ENCODE measurements at regions not wholly inside any gene's neighbourhood (a gene's known extent, or its start where the extent isn't known, plus 50 kb on each side); places are given as distances from the start of the nearest gene placed in this dataset.

DNA sequence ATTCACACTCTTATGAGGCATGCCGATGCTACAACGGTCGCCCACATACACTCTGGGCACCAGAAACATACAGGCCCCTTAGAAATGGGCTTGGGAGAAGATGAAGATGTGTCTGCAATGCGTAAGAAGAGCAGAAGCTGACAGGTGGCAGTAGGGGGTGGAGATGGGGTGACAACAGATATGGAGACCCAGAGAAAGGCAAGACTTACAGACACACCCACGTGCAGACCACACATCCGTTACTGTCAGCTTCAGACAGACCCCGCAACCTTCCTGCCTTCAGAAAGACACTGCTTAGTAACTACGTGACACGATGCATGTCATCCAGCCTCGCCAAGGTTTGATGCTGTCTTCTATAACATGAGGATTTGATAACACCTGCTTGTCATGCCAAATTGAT is 89.5 kb downstream of the ZFP36L2 start:
- Mint-ChIP-seq H3K36me3 (ENCODE audit: low read depth) (peaks cover 3% of the 10 kb centered on the region), H3K9me3 (no peaks in the 10 kb centered on the region), H3K27ac (peak overlapping the region; percentile 90), H3K4me1 (ENCODE audit: low read depth) (peaks cover 90% of the 10 kb centered on the region), H3K27me3 (no peaks in the 10 kb centered on the region), H3K4me3 (peak overlapping the region; percentile 38)

DNA sequence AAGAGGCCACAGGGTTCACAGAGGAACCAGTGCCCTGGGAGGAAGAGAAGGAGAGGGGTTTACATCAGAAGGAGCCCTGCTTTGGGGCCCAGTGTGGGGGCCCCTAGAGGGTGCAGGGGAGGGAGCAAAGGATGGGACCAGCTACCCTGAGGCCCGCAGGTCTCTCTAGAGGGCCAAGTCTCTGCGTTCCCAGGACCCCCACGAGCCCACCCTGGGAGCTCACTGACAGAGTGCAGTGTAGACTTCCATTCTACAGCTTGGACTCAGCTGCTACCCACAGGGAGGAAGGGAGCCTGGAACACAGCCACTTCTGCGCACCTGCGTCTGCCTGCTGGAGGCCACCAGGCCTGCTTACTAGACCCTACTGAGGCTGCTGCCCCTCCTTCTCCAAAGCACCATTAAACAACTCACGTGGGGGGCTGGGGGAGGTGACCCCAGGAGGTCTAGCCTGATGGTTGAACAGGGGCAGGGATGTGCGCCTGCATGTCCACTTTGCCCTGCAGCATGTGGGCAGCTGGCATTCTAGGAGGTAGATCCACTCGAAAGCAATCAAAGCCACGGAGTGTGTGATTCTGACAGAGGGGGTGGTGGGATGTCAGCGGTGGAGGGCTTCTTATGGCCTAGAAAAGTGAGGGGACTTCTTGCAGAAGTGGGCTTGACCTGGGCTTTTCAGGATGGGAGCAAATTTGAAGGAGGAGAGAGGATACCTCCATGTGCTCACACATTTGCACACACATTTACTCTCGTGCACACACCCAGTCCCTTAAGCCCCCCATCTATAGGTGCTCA is 90.2 kb downstream of the ZFP36L2 start:
- H3K36me3 Mint-ChIP-seq (ENCODE audit: low read depth): peaks cover 3% of the 10 kb centered on the region
- peak overlapping the region; percentile 38 for H3K4me3 Mint-ChIP-seq
- H3K9me3 Mint-ChIP-seq: no peaks in the 10 kb centered on the region
- peak overlapping the region; percentile 90 for H3K27ac Mint-ChIP-seq
- H3K4me1 Mint-ChIP-seq (ENCODE audit: low read depth): peaks cover 93% of the 10 kb centered on the region
- no peaks in the 10 kb centered on the region for H3K27me3 Mint-ChIP-seq

DNA sequence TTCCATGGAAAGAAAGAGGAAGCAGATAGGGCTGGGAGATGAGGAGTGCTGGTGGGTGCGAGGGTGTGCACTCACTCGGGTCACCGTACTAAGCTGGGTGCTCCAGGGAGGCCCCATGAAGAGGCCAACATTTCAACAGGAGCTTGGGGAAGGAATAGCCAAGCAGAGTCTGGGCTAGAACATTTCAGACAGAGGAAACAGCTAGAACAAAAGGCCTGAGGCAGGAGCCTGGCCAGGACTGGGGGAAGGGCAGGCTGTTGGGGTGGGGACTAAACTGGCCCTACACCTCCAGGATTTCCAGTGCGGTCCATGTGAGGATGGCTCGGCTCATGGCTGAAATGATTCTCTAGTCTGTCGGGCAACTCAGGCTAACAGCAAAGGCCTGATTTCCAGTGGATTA is 90.8 kb downstream of the ZFP36L2 start:
- peaks cover 3% of the 10 kb centered on the region for H3K36me3 Mint-ChIP-seq (ENCODE audit: low read depth)
- H3K4me1 Mint-ChIP-seq (ENCODE audit: low read depth): peaks cover 98% of the 10 kb centered on the region
- H3K27me3 Mint-ChIP-seq: no peaks in the 10 kb centered on the region
- H3K4me3 Mint-ChIP-seq: no peak overlapping the region
- H3K27ac Mint-ChIP-seq: peak overlapping the region; percentile 90
- H3K9me3 Mint-ChIP-seq: no peaks in the 10 kb centered on the region

DNA sequence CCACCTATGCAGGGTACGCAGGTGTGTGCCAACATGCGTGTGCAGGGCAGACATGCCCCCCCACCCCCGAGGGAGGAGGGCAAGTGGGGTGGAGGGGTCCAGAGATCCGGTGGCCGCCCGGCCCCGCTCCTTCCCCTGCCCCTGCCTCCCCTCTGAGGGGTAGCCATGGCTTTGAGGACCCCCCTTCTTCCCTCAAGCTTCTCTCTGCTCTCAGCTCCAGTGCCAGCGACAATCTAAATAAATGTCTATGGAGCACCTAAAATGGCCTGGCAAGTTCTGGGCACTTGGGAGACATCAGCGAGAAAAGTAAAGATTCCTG is 91.9 kb downstream of the ZFP36L2 start:
- H3K36me3 Mint-ChIP-seq (ENCODE audit: low read depth): no peaks in the 10 kb centered on the region
- H3K4me3 Mint-ChIP-seq: peak overlapping the region; percentile 51
- peaks cover 98% of the 10 kb centered on the region for H3K4me1 Mint-ChIP-seq (ENCODE audit: low read depth)
- H3K27ac Mint-ChIP-seq: peak overlapping the region; percentile 86
- H3K27me3 Mint-ChIP-seq: no peaks in the 10 kb centered on the region
- no peaks in the 10 kb centered on the region for H3K9me3 Mint-ChIP-seq

DNA sequence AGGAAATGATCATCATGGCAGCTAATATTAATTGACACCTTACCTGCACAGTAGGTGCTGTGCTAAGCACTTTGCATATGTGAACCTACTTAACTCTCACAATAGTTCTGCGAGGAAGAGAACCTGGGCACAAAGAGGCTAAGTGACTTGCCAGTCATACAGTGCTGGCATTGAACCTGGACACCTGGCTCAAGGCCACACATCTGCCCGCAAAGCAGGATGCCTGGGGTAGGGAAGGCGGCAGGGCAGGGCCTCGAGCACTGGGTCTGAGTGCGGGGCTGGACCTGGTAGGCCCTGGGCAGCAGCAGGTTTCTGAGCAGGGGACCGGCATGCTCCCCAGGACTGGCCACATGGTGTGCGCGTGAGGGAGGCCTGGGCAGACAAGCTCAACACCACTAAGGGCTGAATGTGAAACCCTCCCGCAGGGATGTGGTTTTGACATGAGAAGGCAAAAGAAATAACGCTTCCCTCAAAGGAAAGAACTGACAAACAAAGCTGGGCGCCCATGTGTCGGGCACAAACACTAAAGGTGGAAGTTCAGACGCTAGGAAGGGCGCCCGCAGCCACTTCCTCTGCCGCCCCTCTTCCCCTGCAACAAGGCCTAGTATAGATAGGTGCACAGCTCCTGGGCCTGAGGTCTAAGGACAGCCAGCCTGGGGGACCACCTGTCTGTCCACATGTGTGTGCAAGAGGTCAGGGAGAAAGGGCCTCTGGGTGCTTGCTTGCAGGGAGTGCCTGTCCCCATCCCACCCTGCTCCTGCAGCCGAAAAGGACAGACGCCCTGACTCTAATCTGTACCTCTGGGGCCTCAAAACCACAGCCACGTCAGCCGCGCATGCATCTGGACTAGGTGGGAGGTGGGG is 92.5 kb downstream of the ZFP36L2 start:
- Mint-ChIP-seq H3K27me3 (no peaks in the 10 kb centered on the region), H3K4me1 (ENCODE audit: low read depth) (peaks cover 100% of the 10 kb centered on the region), H3K36me3 (ENCODE audit: low read depth) (no peaks in the 10 kb centered on the region), H3K4me3 (peak overlapping the region; percentile 51), H3K27ac (peak overlapping the region; percentile 86), H3K9me3 (no peaks in the 10 kb centered on the region)

DNA sequence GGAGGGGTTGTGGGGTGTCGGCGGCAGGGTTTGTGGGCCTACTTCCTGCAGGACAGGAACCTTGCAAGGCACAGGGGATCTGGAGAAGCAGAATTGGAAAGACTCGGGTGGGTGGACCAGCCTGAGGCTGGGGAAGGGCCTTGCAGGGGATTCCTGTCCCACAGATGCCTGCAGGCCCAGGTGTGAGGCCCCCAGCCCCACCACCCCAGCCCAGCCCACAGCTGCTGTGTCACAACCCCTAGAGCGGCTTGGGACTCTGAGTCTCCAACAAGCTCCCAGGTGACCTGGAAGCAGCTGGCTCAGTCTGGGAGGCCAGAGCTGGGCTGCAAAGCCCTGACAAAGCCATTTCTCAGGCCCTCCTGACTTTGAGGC is 93.1 kb downstream of the ZFP36L2 start:
- Mint-ChIP-seq H3K27me3 (no peaks in the 10 kb centered on the region), H3K4me3 (peak overlapping the region; percentile 52), H3K27ac (peak overlapping the region; percentile 86), H3K36me3 (ENCODE audit: low read depth) (no peaks in the 10 kb centered on the region), H3K4me1 (ENCODE audit: low read depth) (peaks cover 100% of the 10 kb centered on the region), H3K9me3 (no peaks in the 10 kb centered on the region)

DNA sequence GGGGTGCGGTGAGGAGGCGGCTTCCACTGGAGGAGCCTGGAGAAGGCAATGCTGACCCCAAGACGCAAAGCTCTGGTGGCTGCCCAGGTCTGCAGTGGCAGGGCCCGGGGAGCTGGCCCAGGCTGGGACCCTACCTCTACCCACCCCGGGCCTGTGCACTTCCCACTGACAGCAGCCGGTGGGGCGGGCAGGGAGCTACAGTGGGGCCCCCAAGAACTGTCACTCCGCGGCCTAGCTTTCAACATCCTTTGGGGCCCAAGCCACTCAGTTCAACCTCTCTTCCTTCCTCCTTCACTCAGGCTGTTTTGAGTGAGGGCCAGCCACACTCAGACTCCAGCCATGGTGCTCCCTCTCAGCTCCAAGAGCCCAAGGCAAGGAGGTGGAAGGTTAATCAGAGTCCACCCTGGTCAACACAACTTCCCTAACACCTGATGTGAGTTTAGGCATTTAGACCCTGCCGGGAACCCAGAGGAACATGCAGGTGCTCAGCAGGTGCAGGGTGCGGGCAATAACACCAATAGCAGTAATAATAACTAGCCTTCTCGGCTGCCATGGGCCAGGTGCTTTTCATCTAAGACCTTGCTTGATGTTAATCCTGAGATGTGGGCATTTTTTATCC is 93.6 kb downstream of the ZFP36L2 start:
- Mint-ChIP-seq H3K4me1 (ENCODE audit: low read depth) (peaks cover 100% of the 10 kb centered on the region), H3K4me3 (peak overlapping the region; percentile 52), H3K9me3 (no peaks in the 10 kb centered on the region), H3K27me3 (no peaks in the 10 kb centered on the region), H3K36me3 (ENCODE audit: low read depth) (no peaks in the 10 kb centered on the region), H3K27ac (peak overlapping the region; percentile 86)

DNA sequence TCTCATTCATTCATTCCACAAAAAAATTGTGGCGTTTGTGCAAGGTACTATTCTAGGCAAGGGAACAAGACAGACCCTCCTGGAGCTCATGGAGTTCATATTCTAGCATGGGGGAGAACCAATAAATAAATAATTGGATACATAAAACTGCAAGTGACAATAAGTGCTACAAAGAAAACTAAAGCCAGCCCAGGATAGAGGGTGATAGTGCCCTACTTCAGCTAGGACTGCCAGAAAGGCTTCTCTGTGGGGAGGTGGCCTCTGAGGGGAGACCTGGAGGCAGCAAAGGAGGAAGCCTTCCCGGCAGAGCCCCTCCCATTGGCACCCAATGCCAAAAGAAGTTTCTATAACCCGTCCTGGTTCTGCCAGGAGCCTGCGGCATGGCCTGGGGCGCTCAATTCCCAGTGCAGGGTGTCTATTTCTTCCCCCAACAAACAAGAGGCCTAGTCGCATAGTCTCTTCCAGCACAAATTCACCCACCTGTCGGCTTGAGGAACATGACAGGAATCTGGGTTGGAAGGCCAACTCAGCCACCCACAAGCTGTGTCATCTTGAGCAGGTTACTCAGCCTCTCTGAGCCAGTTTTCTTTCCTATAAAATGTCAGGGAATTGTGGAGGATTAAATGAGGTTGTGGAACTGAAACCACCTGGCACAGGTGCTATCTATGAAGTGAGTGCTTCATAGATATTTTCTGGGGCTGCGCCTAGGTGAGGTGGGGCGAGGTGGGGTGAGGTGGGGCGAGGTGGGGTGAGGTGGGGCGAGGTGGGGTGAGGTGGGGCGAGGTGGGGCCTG is 94.3 kb downstream of the ZFP36L2 start:
- no peaks in the 10 kb centered on the region for H3K27me3 Mint-ChIP-seq
- H3K27ac Mint-ChIP-seq: peak overlapping the region; percentile 86
- no peaks in the 10 kb centered on the region for H3K9me3 Mint-ChIP-seq
- peak overlapping the region; percentile 60 for H3K4me3 Mint-ChIP-seq
- no peaks in the 10 kb centered on the region for H3K36me3 Mint-ChIP-seq (ENCODE audit: low read depth)
- H3K4me1 Mint-ChIP-seq (ENCODE audit: low read depth): peaks cover 99% of the 10 kb centered on the region

DNA sequence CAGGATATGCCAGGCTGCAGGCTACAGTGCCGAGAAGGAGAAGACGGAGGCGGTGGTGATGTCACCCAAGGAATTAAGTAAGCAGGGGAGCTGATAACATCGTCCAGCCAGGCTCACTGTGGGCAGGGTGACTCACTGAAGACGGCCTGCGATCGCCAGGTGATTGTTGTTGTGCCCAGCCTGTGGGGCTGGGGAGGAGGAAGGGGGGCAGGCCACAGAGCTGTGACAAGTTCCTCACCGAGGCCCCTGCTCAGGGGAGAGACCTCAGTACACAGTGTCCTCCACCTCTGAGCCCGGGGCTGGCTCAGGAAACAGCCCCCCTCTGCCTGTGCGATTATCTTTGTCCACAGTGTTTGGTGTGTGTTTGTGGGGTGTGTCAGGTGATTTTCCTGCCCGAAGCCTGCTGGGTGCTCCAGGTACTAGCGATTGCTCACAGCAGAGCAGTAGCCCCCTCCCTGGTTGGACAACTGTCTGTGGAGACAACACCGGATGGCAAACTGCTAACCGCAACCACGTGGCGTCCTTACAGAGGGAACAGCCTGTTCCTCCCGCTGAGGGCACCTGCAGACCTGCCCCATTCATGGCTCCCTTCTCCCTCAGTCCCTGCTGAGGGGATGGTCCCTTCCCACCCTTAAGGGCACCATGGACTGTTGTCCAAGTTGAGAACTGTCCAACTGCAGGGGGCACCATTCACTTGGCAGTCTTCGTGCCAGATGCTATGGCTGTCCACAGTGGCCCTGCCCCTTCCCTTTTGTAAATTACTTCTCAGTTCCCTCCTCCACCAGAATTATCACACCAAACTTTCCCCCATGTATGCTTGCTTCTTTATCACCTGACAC is 95.1 kb downstream of the ZFP36L2 start:
- H3K4me1 Mint-ChIP-seq (ENCODE audit: low read depth): peaks cover 92% of the 10 kb centered on the region
- H3K27ac Mint-ChIP-seq: peak overlapping the region; percentile 86
- no peaks in the 10 kb centered on the region for H3K9me3 Mint-ChIP-seq
- peak overlapping the region; percentile 60 for H3K4me3 Mint-ChIP-seq
- no peaks in the 10 kb centered on the region for H3K27me3 Mint-ChIP-seq
- no peaks in the 10 kb centered on the region for H3K36me3 Mint-ChIP-seq (ENCODE audit: low read depth)

DNA sequence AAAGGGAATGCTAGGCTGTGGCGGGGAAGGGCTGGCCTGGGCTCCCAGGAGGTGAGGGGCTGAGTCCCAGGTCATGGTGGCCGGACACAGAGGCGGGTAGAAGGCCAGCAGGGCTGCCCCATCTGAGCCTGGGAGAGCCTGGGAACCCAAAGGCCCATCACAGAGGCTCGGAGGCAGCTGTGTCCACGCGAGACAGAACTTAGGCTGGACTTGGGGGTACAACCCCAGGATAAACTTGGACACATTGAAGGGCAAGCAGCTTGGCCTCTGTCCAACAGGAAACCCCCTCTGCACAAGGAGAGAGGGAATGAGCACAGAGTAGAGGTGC is 95.9 kb downstream of the ZFP36L2 start:
- Mint-ChIP-seq H3K27ac (peak overlapping the region; percentile 63), H3K27me3 (no peaks in the 10 kb centered on the region), H3K4me3 (peak overlapping the region; percentile 47), H3K9me3 (no peaks in the 10 kb centered on the region), H3K36me3 (ENCODE audit: low read depth) (no peaks in the 10 kb centered on the region), H3K4me1 (ENCODE audit: low read depth) (peaks cover 92% of the 10 kb centered on the region)

DNA sequence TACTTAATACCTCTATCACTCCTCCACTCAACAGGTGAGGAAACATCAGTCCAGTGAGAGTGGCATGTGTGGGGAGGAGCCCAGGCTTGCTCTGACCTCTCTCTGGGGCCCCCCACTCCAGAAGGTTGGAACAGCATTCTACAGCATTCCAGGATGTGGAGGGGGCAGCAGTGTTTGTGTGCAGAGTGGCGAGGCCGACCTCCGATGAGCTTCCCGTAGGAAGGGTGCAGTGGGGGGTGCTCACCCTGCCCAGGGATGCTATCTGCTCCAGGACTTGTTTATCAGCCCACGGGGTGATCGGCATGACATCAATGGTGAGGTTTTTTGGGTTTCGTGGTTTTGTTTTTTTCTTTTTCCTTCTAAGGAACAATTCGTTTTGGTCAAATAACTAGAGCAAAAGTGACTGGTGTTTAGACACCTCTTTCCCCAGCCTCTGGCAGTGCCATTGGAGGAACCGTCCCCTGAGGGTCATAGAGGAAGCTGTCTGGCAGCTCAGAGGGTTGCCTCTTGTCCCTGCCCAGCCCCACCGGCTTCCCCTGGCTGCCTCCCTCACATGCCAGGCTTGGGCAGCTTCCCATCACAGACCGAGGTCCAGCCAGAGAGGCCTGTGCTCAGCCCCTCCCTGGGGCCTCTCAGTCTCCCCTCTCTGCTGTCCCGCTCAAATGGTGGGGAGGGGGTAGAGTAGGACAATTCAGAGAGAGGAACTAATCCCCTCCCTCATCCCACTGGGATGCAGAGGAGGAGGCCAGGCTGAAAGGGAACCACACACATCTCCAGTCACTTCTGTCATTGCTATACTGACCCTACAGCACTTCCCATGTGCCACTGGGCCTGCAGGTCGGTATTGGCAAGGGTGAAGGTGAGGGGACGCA is 96.5 kb downstream of the ZFP36L2 start:
- H3K4me3 Mint-ChIP-seq: peak overlapping the region; percentile 47
- H3K36me3 Mint-ChIP-seq (ENCODE audit: low read depth): no peaks in the 10 kb centered on the region
- H3K4me1 Mint-ChIP-seq (ENCODE audit: low read depth): peaks cover 91% of the 10 kb centered on the region
- H3K27me3 Mint-ChIP-seq: no peaks in the 10 kb centered on the region
- peak overlapping the region; percentile 63 for H3K27ac Mint-ChIP-seq
- no peaks in the 10 kb centered on the region for H3K9me3 Mint-ChIP-seq

DNA sequence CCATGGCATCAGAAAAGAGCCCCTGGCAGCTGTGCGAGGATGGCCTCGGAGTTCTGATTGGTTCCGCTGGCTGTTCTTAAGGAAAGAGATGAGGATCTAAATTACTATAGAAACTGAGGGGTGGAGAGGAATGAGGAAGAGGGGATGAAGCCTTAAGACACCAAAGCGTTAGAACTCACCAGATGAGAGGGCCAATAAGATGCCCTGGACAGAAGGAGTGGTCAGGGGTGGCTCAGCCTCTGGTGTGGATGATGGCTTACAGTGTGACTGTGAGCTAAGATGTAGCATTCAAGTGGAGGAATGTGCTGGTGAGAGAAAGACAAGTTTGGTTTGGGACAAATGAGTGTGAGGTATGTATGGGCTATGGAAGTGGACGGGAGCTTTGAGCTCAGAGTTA is 97.8 kb downstream of the ZFP36L2 start:
- Mint-ChIP-seq H3K27ac (peak overlapping the region; percentile 19), H3K36me3 (ENCODE audit: low read depth) (no peaks in the 10 kb centered on the region), H3K27me3 (no peaks in the 10 kb centered on the region), H3K4me1 (ENCODE audit: low read depth) (peaks cover 90% of the 10 kb centered on the region), H3K4me3 (no peak overlapping the region), H3K9me3 (no peaks in the 10 kb centered on the region)

DNA sequence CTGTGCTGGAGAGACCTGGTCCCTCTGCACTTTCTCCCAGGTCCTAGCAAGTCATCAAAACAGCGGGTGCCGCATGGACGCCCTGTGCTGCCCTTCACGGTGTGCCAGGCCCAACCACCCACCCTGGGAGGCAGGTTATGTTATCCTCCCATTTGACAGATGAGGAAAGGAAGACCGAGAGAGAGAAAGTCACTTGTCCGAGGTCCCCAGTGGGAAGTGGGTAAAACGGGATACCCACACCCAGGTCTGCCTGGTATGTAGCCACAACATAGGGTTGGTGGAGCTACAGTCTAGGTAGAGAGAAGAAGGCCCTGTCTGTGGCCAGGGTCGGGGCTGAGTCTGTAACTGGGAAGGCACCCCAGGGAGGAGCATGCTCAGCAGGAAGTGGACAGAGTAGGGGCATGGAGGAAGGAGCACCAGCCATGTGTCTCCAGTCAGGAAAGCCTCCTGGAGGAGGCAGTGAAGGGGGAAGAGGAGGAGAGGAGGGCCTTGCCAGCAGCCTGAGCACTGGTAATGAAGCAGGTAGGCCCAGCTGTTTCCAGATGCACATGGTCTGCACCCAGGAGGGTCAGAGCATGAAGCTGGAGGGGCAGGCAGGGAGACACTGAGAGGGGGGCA is 98.4 kb downstream of the ZFP36L2 start:
- Mint-ChIP-seq H3K4me3 (no peak overlapping the region), H3K9me3 (no peaks in the 10 kb centered on the region), H3K27me3 (no peaks in the 10 kb centered on the region), H3K27ac (peak overlapping the region; percentile 19), H3K4me1 (ENCODE audit: low read depth) (peaks cover 86% of the 10 kb centered on the region), H3K36me3 (ENCODE audit: low read depth) (no peaks in the 10 kb centered on the region)
